ENCODE measurements at regions not wholly inside any gene's neighbourhood (a gene's known extent, or its start where the extent isn't known, plus 50 kb on each side); places are given as distances from the start of the nearest gene placed in this dataset.

DNA sequence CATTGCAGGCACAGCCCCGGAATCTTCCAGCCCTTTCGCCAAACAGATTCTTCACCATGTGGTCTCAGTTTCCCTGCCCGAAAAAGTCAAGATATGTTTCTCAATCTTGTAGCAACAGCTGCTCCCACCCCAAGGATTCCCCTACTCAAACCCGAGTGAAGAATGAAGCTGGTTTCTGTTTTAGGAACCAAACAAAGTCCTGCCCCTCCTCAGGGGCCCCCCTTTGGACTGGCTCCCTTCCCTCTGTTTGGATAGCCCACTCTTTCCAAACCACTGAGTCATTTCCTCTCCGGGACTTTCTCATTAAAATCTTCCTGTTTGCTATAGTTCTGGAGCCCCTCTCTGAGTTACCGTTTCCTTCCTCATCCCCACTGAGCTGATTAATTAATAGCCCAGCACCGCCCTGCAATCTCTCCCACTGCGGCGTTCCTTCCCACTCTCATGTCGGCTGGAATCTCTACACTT is 100.9 kb downstream of the TSEN15 start:
- TF ChIP-seq POLR2AphosphoS5 (IDR thresholded peaks at IDR 0.05) = no peak
- no peak for TF ChIP-seq POLR2A (IDR thresholded peaks at IDR 0.05)

Data from breast epithelium (tissue), 3 donors.